ENCODE measurements at regions not wholly inside any gene's neighbourhood (a gene's known extent, or its start where the extent isn't known, plus 50 kb on each side); places are given as distances from the start of the nearest gene placed in this dataset.

- Histone ChIP-seq H3K9me3 (replicated peaks in 1 of 2; ENCODE audit: control insufficient read depth in 1 of 2, insufficient read depth in 1 of 2, low read length in 2 of 2) (no peaks in the 10 kb centered on the region), H3K4me1 (ENCODE audit: control insufficient read depth in 1 of 2, insufficient read depth in 2 of 2, low read length in 2 of 2) (no peaks in the 10 kb centered on the region), H3K79me2 (ENCODE audit: insufficient read depth, low read length) (no peaks in the 10 kb centered on the region), H4K20me1 (ENCODE audit: insufficient read depth, low read length) (no peaks in the 10 kb centered on the region), H3K4me2 (replicated peaks; ENCODE audit: extremely low read depth, low read length, poor library complexity, severe bottlenecking) (no peak overlapping the region), H3K36me3 (replicated peaks in 1 of 2; ENCODE audit: control insufficient read depth in 1 of 2, insufficient read depth in 2 of 2, low read length in 2 of 2) (no peaks in the 10 kb centered on the region), H3K9ac (ENCODE audit: insufficient read depth, low read length, poor library complexity, severe bottlenecking) (no peak overlapping the region), H2AFZ (ENCODE audit: insufficient read depth, low read depth, low read length, poor library complexity, severe bottlenecking) (no peak overlapping the region), H3K4me3 (replicated peaks in 1 of 3; ENCODE audit: low read depth in 2 of 3, low read length in 3 of 3) (no peak overlapping the region), H3K27ac (ENCODE audit: low read depth in 1 of 2, low read length in 2 of 2) (no peak overlapping the region), H3K27me3 (ENCODE audit: control insufficient read depth in 2 of 2, insufficient read depth in 2 of 2, low read length in 2 of 2) (no peaks in the 10 kb centered on the region)
- H3K4me3 Mint-ChIP-seq, result no peak overlapping the region
- WGBS (ENCODE audit: insufficient coverage), result 92% methylated on average over 2 of the region's 3 CpGs
- no peaks in the 10 kb centered on the region for H3K27me3 Mint-ChIP-seq (ENCODE audit: low read depth in 3 of 3)
- H3K9me3 Mint-ChIP-seq, result peaks cover 0 to 20% (median 5%) of the 10 kb centered on the region in 7 donors
- DNase-seq, result no peak
- no peaks in the 10 kb centered on the region for H3K36me3 Mint-ChIP-seq
- no peak overlapping the region for H3K27ac Mint-ChIP-seq
- intact Hi-C loops (cut with micrococcal nuclease), result no loop called here
- no peaks in the 10 kb centered on the region for H3K4me1 Mint-ChIP-seq
- TF ChIP-seq CTCF (IDR thresholded peaks at IDR 0.05), result no peak
Observed at GRCh38 chr4:13240066-13240465, 244.1 kb downstream of the RAB28 start.

- H3K27me3 Mint-ChIP-seq (ENCODE audit: low read depth in 3 of 3), result no peaks in the 10 kb centered on the region
- Histone ChIP-seq H3K27me3 (ENCODE audit: control insufficient read depth in 2 of 2, insufficient read depth in 2 of 2, low read length in 2 of 2) (no peaks in the 10 kb centered on the region), H2AFZ (ENCODE audit: insufficient read depth, low read depth, low read length, poor library complexity, severe bottlenecking) (no peak overlapping the region), H3K9me3 (replicated peaks in 1 of 2; ENCODE audit: control insufficient read depth in 1 of 2, insufficient read depth in 1 of 2, low read length in 2 of 2) (no peaks in the 10 kb centered on the region), H3K4me3 (replicated peaks in 1 of 3; ENCODE audit: low read depth in 2 of 3, low read length in 3 of 3) (no peak overlapping the region), H3K79me2 (ENCODE audit: insufficient read depth, low read length) (no peaks in the 10 kb centered on the region), H3K9ac (ENCODE audit: insufficient read depth, low read length, poor library complexity, severe bottlenecking) (no peak overlapping the region), H3K4me2 (replicated peaks; ENCODE audit: extremely low read depth, low read length, poor library complexity, severe bottlenecking) (no peak overlapping the region), H3K27ac (ENCODE audit: low read depth in 1 of 2, low read length in 2 of 2) (no peak overlapping the region), H4K20me1 (ENCODE audit: insufficient read depth, low read length) (no peaks in the 10 kb centered on the region), H3K4me1 (ENCODE audit: control insufficient read depth in 1 of 2, insufficient read depth in 2 of 2, low read length in 2 of 2) (no peaks in the 10 kb centered on the region), H3K36me3 (replicated peaks in 1 of 2; ENCODE audit: control insufficient read depth in 1 of 2, insufficient read depth in 2 of 2, low read length in 2 of 2) (no peaks in the 10 kb centered on the region)
- H3K4me1 Mint-ChIP-seq, result no peaks in the 10 kb centered on the region
- H3K9me3 Mint-ChIP-seq, result peaks cover 0 to 21% (median 5%) of the 10 kb centered on the region in 7 donors
- H3K4me3 Mint-ChIP-seq, result no peak overlapping the region
- no peak for TF ChIP-seq CTCF (IDR thresholded peaks at IDR 0.05)
- intact Hi-C loops (cut with micrococcal nuclease), result no loop called here
- no peak for DNase-seq
- 43% methylated on average over 1 of the region's 2 CpGs for WGBS (ENCODE audit: insufficient coverage)
- no peak overlapping the region for H3K27ac Mint-ChIP-seq
- no peaks in the 10 kb centered on the region for H3K36me3 Mint-ChIP-seq
Observed at GRCh38 chr4:13238936-13239335, 245.2 kb downstream of the RAB28 start.
